Right cardiac atrium (tissue), 5 donors: ENCODE measurements at regions not wholly inside any gene's neighbourhood (a gene's known extent, or its start where the extent isn't known, plus 50 kb on each side); places are given as distances from the start of the nearest gene placed in this dataset.

Experiments
- ATAC-seq, 2 donors: fragments of 200-7000 bp; cut with Tn5 transposase; one replicate each; pipeline versions ENCODE4 v1.8.0 to v1.9.1; 2020; ENCODE audit warnings: moderate library complexity in 2 of 2, mild to moderate bottlenecking in 1 of 2
- DNase-seq, 3 donors: peaks; one replicate each; pipeline ENCODE4 v3.0.0-alpha.2; 2020
- H3K27ac ChIP-seq: one replicate; pipeline ENCODE4 v1.5.1; 2013; ENCODE audit warnings: mild to moderate bottlenecking, low read length, control low read depth, moderate library complexity
- H3K27me3 ChIP-seq: one replicate; pipeline ENCODE4 v1.6.1; 2013; ENCODE audit not compliant: control insufficient read depth, insufficient read depth
- H3K4me1 ChIP-seq: one replicate; pipeline ENCODE4 v1.6.1; 2013; ENCODE audit warnings: low read length; ENCODE audit not compliant: control insufficient read depth, insufficient read depth
- H3K4me3 ChIP-seq: one replicate; pipeline ENCODE4 v1.5.1; 2013; ENCODE audit warnings: low read length, control low read depth
- H3K9me3 ChIP-seq: one replicate; pipeline ENCODE4 v1.6.1; 2013; ENCODE audit warnings: low read length; ENCODE audit not compliant: control insufficient read depth
- WGBS: extraction: QIAGEN DNeasy Blood & Tissue Kit; methylation state at CpG from one replicate; pipeline ENCODE4 v1.1.7; 2013; 5-methylcytosine and 5-hydroxymethylcytosine counted together
- intact Hi-C, 4 donors: fragments of 100-400 bp; cut with DNase I; formaldehyde crosslinking; loops; one replicate each; pipeline versions ENCODE4 v1.11.0 to v1.14.0; 2022 to 2023
- donor health status: healthy with polysubstance abuse.
- donor health status: DM: no; HTN: yes; CAD: no.
- donor health status: DM: no; HTN: no; CAD: no.
- donor health status: DM: no; HTN: yes; CAD: no; lungs with severe emphysema.
- donor health status: DM: yes; HTN: yes; CAD: no.

DNA sequence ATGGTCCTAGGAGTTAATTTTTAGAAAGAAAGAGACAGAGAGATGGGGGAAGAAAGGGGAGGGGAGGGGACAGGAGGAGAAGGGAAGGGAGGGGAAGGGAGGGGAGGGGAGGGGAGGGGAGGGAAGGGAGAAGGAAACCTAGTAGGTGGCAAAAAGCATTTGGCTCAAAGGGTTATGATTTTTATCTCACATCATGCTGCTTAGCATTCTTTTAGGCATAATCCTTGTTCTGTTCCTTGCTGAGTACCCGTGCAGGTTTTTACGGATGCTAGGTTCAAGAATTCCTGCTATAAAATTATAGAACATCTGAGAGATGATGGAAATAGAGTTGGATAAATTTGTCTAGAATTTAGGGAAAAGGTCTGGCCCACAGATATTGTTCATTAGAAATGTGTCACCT, 132.4 kb upstream of the PRSS1 start:
- intact Hi-C loops = no loop called here
- DNase-seq = no peak
- Histone ChIP-seq H3K4me1 (no peaks in the 10 kb centered on the region), H3K9me3 (no peaks in the 10 kb centered on the region), H3K4me3 (no peak overlapping the region), H3K27me3 (peaks cover 2% of the 10 kb centered on the region), H3K27ac (no peak overlapping the region)
- WGBS = 76% methylated on average over 2 of the region's 2 CpGs
- ATAC-seq = no peak

- Histone ChIP-seq H3K4me1 (no peaks in the 10 kb centered on the region), H3K4me3 (no peak overlapping the region), H3K27ac (no peak overlapping the region), H3K27me3 (peaks cover 2% of the 10 kb centered on the region), H3K9me3 (no peaks in the 10 kb centered on the region)
- WGBS = 70% methylated on average over 11 of the region's 11 CpGs
- intact Hi-C loops = no loop called here
- ATAC-seq (no peak), DNase-seq (no peak)
These were observed 133.1 kb upstream of the PRSS1 start for GRCh38 chr7:142616121-142616643.

GRCh38 chr7:142615508-142615907, 133.8 kb upstream of the PRSS1 start:
- H3K4me3 ChIP-seq = no peak overlapping the region
- peaks cover 2% of the 10 kb centered on the region for H3K27me3 ChIP-seq
- DNase-seq (no peak), ATAC-seq (no peak)
- H3K4me1 ChIP-seq = no peaks in the 10 kb centered on the region
- no peaks in the 10 kb centered on the region for H3K9me3 ChIP-seq
- WGBS = 83% methylated on average over 5 of the region's 5 CpGs
- no peak overlapping the region for H3K27ac ChIP-seq
- intact Hi-C loops = no loop called here

- no peak for ATAC-seq
- no peaks in the 10 kb centered on the region for H3K4me1 ChIP-seq
- intact Hi-C loops = no loop called here
- no peak for DNase-seq
- H3K9me3 ChIP-seq = no peaks in the 10 kb centered on the region
- H3K27me3 ChIP-seq = no peaks in the 10 kb centered on the region
- 87% methylated on average over 2 of the region's 2 CpGs for WGBS
- no peak overlapping the region for H3K27ac ChIP-seq
- H3K4me3 ChIP-seq = no peak overlapping the region
These were observed 135.2 kb upstream of the PRSS1 start for GRCh38 chr7:142614116-142614515.

DNA sequence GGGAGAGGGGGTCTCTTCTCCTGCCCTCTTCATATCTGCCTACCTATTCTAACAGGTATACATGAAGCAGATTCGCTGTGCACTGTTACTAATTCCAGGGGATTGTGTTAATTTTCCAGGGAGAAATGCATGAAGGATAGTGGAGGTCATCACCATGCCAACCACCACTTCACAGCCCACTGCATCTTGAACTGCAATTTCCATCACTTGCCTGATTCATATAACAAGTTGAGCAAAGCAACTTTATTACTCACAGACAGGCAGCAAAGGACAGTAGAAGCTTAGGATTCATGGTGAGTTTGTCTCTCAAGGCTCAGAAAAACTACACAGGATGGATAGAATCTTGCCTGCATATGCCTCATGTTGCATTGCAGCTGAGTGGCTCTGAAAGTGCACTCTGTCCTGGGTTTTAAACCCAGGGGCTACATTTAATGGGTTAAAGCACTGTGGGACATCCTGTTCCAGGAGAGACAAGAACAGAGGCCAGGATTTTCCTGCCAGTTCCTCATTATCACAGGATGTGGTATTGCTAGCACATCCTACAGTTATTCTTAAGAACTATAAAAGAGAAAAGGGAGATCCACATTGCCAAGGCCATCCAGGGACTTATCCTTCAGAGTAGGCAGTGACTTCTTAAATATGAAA, 136.9 kb upstream of the PRSS1 start:
- WGBS = 78% methylated on average over 1 of the region's 1 CpG
- H3K27ac ChIP-seq = no peak overlapping the region
- ATAC-seq (no peak), DNase-seq (no peak)
- no peaks in the 10 kb centered on the region for H3K4me1 ChIP-seq
- H3K9me3 ChIP-seq = no peaks in the 10 kb centered on the region
- no peak overlapping the region for H3K4me3 ChIP-seq
- intact Hi-C loops = no loop called here
- no peaks in the 10 kb centered on the region for H3K27me3 ChIP-seq

GRCh38 chr7:142611566-142612236, 137.6 kb upstream of the PRSS1 start:
- no peak for ATAC-seq
- Histone ChIP-seq H3K4me3 (no peak overlapping the region), H3K27ac (no peak overlapping the region), H3K27me3 (no peaks in the 10 kb centered on the region), H3K4me1 (no peaks in the 10 kb centered on the region), H3K9me3 (no peaks in the 10 kb centered on the region)
- no peak for DNase-seq
- intact Hi-C loops = no loop called here
- 52% methylated on average over 8 of the region's 8 CpGs for WGBS

- no peaks in the 10 kb centered on the region for H3K9me3 ChIP-seq
- WGBS = 52% methylated on average over 1 of the region's 1 CpG
- H3K4me1 ChIP-seq = no peaks in the 10 kb centered on the region
- DNase-seq = no peak
- H3K27ac ChIP-seq = no peak overlapping the region
- no peaks in the 10 kb centered on the region for H3K27me3 ChIP-seq
- H3K4me3 ChIP-seq = no peak overlapping the region
- no peak for ATAC-seq
- intact Hi-C loops = no loop called here
These were observed 140.4 kb upstream of the PRSS1 start for GRCh38 chr7:142608630-142609428.

DNA sequence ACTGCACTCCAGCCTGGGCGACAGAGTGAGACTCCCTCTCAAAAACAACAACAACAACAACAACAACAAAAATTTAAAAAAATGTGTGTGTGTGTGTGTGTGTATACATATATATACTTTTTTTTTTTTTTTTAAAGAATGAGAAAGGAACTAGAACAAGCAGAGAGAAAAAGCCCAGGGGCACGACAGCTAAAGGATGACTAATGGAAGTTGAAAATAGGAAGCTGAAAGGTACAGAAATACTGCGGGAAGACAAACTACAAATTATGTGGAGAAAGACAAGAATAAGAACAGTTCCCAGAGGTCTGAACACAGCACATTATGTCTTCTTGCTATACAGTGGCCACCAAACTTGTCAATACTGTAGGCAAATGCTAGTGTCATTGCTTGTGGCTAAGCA, 141.9 kb upstream of the PRSS1 start:
- Histone ChIP-seq H3K9me3 (no peaks in the 10 kb centered on the region), H3K27ac (no peak overlapping the region), H3K27me3 (no peaks in the 10 kb centered on the region), H3K4me1 (no peaks in the 10 kb centered on the region), H3K4me3 (no peak overlapping the region)
- WGBS = 67% methylated on average over 3 of the region's 3 CpGs
- intact Hi-C loops = no loop called here
- no peak for DNase-seq
- no peak for ATAC-seq

DNA sequence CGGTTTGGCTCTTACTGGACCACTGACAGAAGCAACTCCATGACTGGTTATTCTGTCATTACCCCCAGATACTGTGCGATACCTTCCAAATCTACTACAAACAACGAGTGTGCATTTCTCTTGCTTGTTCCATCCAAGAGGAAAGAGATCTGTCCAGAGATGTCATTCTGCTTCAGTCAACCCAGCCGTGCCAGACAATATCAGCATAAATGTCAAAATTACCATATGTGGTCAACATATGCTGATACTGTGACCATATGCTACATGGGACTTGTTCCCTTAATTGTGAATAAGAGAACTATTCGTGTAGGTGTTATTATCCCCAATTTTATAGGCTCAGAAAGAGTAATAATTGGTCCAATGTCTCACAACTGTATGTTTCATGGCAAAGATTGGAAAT, 143.2 kb upstream of the PRSS1 start:
- Histone ChIP-seq H3K27me3 (no peaks in the 10 kb centered on the region), H3K4me1 (no peaks in the 10 kb centered on the region), H3K27ac (no peak overlapping the region), H3K9me3 (no peaks in the 10 kb centered on the region), H3K4me3 (no peak overlapping the region)
- DNase-seq (no peak), ATAC-seq (no peak)
- intact Hi-C loops = no loop called here
- 67% methylated on average over 5 of the region's 5 CpGs for WGBS

GRCh38 chr7:142604671-142605070, 144.6 kb upstream of the PRSS1 start:
- Histone ChIP-seq H3K27me3 (no peaks in the 10 kb centered on the region), H3K27ac (no peak overlapping the region), H3K4me3 (no peak overlapping the region), H3K4me1 (no peaks in the 10 kb centered on the region), H3K9me3 (no peaks in the 10 kb centered on the region)
- 86% methylated on average over 3 of the region's 3 CpGs for WGBS
- intact Hi-C loops = no loop called here
- ATAC-seq = no peak
- no peak for DNase-seq

- intact Hi-C loops = no loop called here
- ATAC-seq = no peak
- no peak overlapping the region for H3K4me3 ChIP-seq
- WGBS = 18% methylated on average over 9 of the region's 9 CpGs
- H3K27me3 ChIP-seq = no peaks in the 10 kb centered on the region
- DNase-seq = no peak
- no peaks in the 10 kb centered on the region for H3K4me1 ChIP-seq
- H3K27ac ChIP-seq = no peak overlapping the region
- H3K9me3 ChIP-seq = no peaks in the 10 kb centered on the region
These were observed 145.3 kb upstream of the PRSS1 start for GRCh38 chr7:142603870-142604448.
